OCI-LY1 (cell line): ENCODE measurements at regions not wholly inside any gene's neighbourhood (a gene's known extent, or its start where the extent isn't known, plus 50 kb on each side); places are given as distances from the start of the nearest gene placed in this dataset.

ENCODE experiments used
- EZH2 ChIP-seq: fragments of 200-600 bp; sonication (generic), shearing (Covaris generic); IDR thresholded peaks from 2 replicates; pipeline ENCODE4 v1.8.0; 2017; ENCODE audit warnings: borderline replicate concordance, mixed run types, mild to moderate bottlenecking, antibody characterized with exemption, low read length, moderate library complexity, mixed read lengths
- TF ChIP-seq, protein P1 (sequence below): fragments of 200-600 bp; sonication (generic), shearing (Covaris generic); IDR thresholded peaks from 2 replicates; pipeline ENCODE4 v1.5.1; 2017; ENCODE audit warnings: mild to moderate bottlenecking, antibody characterized with exemption, low read length, moderate library complexity, mixed read lengths

DNA sequence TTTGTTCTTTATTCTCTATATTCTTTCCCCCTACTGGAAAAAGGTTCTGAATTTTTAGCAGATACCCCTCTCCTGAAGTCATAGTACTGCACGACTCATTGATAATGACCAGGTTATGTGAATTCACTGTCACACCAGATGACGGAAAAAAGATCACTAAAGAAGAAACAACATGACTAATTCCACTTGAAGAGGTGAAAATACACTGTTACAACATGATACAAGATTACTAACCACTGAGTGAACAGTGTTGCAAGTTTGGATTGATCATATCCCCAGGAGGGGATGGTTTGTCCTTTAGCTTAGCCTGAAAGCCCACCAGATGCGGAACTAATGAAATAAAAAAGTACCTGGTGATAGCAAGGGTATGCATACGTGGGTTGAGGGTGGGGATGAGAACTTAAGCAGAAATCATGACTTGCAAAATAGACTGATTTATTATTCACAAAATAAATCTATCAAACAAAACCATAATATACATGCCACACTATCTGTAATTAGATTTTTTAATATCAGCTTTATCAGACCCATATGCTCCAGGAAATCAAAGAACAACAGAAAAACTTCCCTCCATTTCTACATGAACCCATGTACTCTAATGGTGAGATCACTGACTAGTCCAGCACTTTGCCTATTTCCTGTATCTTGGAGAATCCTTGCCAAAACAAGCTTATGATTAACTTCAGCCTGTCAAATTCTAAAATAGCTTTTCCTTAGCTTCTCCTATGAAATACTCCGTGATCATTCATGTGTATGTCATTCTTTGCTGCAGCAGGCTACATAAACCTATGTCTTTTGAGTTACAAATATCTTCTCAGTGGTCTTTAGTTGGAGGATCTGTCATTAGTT is 257.4 kb upstream of the AGA start:
- TF ChIP-seq, protein P1, sequence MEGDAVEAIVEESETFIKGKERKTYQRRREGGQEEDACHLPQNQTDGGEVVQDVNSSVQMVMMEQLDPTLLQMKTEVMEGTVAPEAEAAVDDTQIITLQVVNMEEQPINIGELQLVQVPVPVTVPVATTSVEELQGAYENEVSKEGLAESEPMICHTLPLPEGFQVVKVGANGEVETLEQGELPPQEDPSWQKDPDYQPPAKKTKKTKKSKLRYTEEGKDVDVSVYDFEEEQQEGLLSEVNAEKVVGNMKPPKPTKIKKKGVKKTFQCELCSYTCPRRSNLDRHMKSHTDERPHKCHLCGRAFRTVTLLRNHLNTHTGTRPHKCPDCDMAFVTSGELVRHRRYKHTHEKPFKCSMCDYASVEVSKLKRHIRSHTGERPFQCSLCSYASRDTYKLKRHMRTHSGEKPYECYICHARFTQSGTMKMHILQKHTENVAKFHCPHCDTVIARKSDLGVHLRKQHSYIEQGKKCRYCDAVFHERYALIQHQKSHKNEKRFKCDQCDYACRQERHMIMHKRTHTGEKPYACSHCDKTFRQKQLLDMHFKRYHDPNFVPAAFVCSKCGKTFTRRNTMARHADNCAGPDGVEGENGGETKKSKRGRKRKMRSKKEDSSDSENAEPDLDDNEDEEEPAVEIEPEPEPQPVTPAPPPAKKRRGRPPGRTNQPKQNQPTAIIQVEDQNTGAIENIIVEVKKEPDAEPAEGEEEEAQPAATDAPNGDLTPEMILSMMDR = no peak
- no peak for TF ChIP-seq EZH2
